Esophagus (tissue), 2 donors: ENCODE measurements at regions not wholly inside any gene's neighbourhood (a gene's known extent, or its start where the extent isn't known, plus 50 kb on each side); places are given as distances from the start of the nearest gene placed in this dataset.

Experiments used
- H3K27ac ChIP-seq, 2 donors: one replicate each; pipeline ENCODE4 v1.5.1; 2013; ENCODE audit warnings: low read depth in 2 of 2, mild to moderate bottlenecking in 2 of 2, inconsistent platforms in 1 of 2, low read length in 1 of 2, moderate library complexity in 1 of 2
- H3K27me3 ChIP-seq, 2 donors: one replicate each; pipeline ENCODE4 v1.6.1; 2013; ENCODE audit warnings: low read length in 2 of 2, control low read depth in 1 of 2, mild to moderate bottlenecking in 1 of 2; ENCODE audit not compliant: insufficient read depth in 2 of 2, control insufficient read depth in 1 of 2
- H3K36me3 ChIP-seq, 2 donors: one replicate each; pipeline ENCODE4 v1.6.1; 2013; ENCODE audit warnings: low read length in 1 of 2; ENCODE audit not compliant: control insufficient read depth in 2 of 2, insufficient read depth in 2 of 2
- H3K4me1 ChIP-seq, 2 donors: one replicate each; pipeline ENCODE4 v1.6.1; 2013; ENCODE audit warnings: low read length in 1 of 2; ENCODE audit not compliant: control insufficient read depth in 2 of 2, insufficient read depth in 2 of 2
- H3K4me3 ChIP-seq, 2 donors: one replicate each; pipeline ENCODE4 v1.5.1; 2013; ENCODE audit warnings: low read length in 2 of 2, mild to moderate bottlenecking in 2 of 2, low read depth in 1 of 2, moderate library complexity in 1 of 2
- H3K9me3 ChIP-seq, 2 donors: one replicate each; pipeline ENCODE4 v1.6.1; 2013; ENCODE audit warnings: mild to moderate bottlenecking in 2 of 2, low read depth in 1 of 2, low read length in 1 of 2, moderate library complexity in 1 of 2; ENCODE audit not compliant: control insufficient read depth in 2 of 2, insufficient read depth in 1 of 2
- WGBS, 2 donors: extraction: QIAGEN DNeasy Blood & Tissue Kit; methylation state at CpG; one replicate each; pipeline ENCODE4 v1.1.7; 2013; 5-methylcytosine and 5-hydroxymethylcytosine counted together
- donor health status: healthy with polysubstance abuse.
- donor health status: Bipolar disorder and iron deficiency.

- no peaks in the 10 kb centered on the region for H3K27me3 ChIP-seq
- no peak overlapping the region for H3K4me3 ChIP-seq
- H3K27ac ChIP-seq, result no peak overlapping the region
- 52 to 67% methylated on average over 12 of the region's 12 CpGs for whole genome bisulfite sequencing, 2 donors
- H3K9me3 ChIP-seq, result no peaks in the 10 kb centered on the region
- H3K36me3 ChIP-seq, result no peaks in the 10 kb centered on the region
- H3K4me1 ChIP-seq, result no peaks in the 10 kb centered on the region
These were observed 148.3 kb upstream of the TBX18 start for GRCh38 chr6:84912472-84913322.

GRCh38 chr6:84910906-84911607, 146.7 kb upstream of the TBX18 start:
- Histone ChIP-seq H3K9me3 (no peaks in the 10 kb centered on the region), H3K27me3 (no peaks in the 10 kb centered on the region), H3K36me3 (no peaks in the 10 kb centered on the region), H3K4me1 (no peaks in the 10 kb centered on the region), H3K27ac (no peak overlapping the region), H3K4me3 (no peak overlapping the region)
- WGBS, 2 donors, result 71 to 83% methylated on average over 2 of the region's 2 CpGs

- no peak overlapping the region for H3K4me3 ChIP-seq
- H3K27me3 ChIP-seq, result no peaks in the 10 kb centered on the region
- H3K9me3 ChIP-seq, result no peaks in the 10 kb centered on the region
- H3K4me1 ChIP-seq, result no peaks in the 10 kb centered on the region
- H3K36me3 ChIP-seq, result no peaks in the 10 kb centered on the region
- H3K27ac ChIP-seq, result no peak overlapping the region
- 41 to 53% methylated on average over 3 of the region's 3 CpGs for WGBS, 2 donors
These were observed 144.0 kb upstream of the TBX18 start for GRCh38 chr6:84908304-84908904.

GRCh38 chr6:84906514-84906913, 142.1 kb upstream of the TBX18 start:
- Histone ChIP-seq H3K9me3 (no peaks in the 10 kb centered on the region), H3K36me3 (no peaks in the 10 kb centered on the region)
- 87 to 93% methylated on average over 3 of the region's 3 CpGs for WGBS, 2 donors

GRCh38 chr6:84905823-84906222, 141.4 kb upstream of the TBX18 start:
- Histone ChIP-seq H3K9me3 (no peaks in the 10 kb centered on the region), H3K27ac (no peak overlapping the region)
- WGBS, 2 donors, result 18 to 37% methylated on average over 1 of the region's 1 CpG

More at GRCh38 chr6:84906514-84906913, 142.1 kb upstream of the TBX18 start:
- H3K4me3 ChIP-seq, result no peak overlapping the region
- no peak overlapping the region for H3K27ac ChIP-seq
- H3K27me3 ChIP-seq, result no peaks in the 10 kb centered on the region
- H3K4me1 ChIP-seq, result no peaks in the 10 kb centered on the region

GRCh38 chr6:84902354-84902928, 138.0 kb upstream of the TBX18 start:
- no peak overlapping the region for H3K27ac ChIP-seq
- 81 to 86% methylated on average over 3 of the region's 3 CpGs for WGBS, 2 donors
- H3K36me3 ChIP-seq, result no peaks in the 10 kb centered on the region
- no peak overlapping the region for H3K4me3 ChIP-seq
- no peaks in the 10 kb centered on the region for H3K27me3 ChIP-seq
- no peaks in the 10 kb centered on the region for H3K9me3 ChIP-seq
- no peaks in the 10 kb centered on the region for H3K4me1 ChIP-seq

More at GRCh38 chr6:84905823-84906222, 141.4 kb upstream of the TBX18 start:
- Histone ChIP-seq H3K27me3 (no peaks in the 10 kb centered on the region), H3K4me3 (no peak overlapping the region), H3K36me3 (no peaks in the 10 kb centered on the region), H3K4me1 (no peaks in the 10 kb centered on the region)

- Histone ChIP-seq H3K9me3 (no peaks in the 10 kb centered on the region), H3K4me1 (no peaks in the 10 kb centered on the region), H3K36me3 (no peaks in the 10 kb centered on the region), H3K27me3 (no peaks in the 10 kb centered on the region), H3K4me3 (no peak overlapping the region), H3K27ac (no peak overlapping the region)
- 77 to 85% methylated on average over 3 of the region's 3 CpGs for WGBS, 2 donors
These were observed 133.7 kb upstream of the TBX18 start for GRCh38 chr6:84897988-84898594.

GRCh38 chr6:84897011-84897410, 132.6 kb upstream of the TBX18 start:
- H3K27me3 ChIP-seq, result no peaks in the 10 kb centered on the region
- 58 to 68% methylated on average over 1 of the region's 1 CpG for WGBS, 2 donors
- no peak overlapping the region for H3K27ac ChIP-seq
- H3K36me3 ChIP-seq, result no peaks in the 10 kb centered on the region
- no peaks in the 10 kb centered on the region for H3K4me1 ChIP-seq
- H3K9me3 ChIP-seq, result no peaks in the 10 kb centered on the region
- H3K4me3 ChIP-seq, result no peak overlapping the region

GRCh38 chr6:84892671-84893070, 128.3 kb upstream of the TBX18 start:
- WGBS, 2 donors, result 70 to 74% methylated on average over 1 of the region's 1 CpG

More at GRCh38 chr6:84892671-84893070, 128.3 kb upstream of the TBX18 start:
- H3K36me3 ChIP-seq, result no peaks in the 10 kb centered on the region
- H3K4me3 ChIP-seq, result no peak overlapping the region
- no peaks in the 10 kb centered on the region for H3K9me3 ChIP-seq
- no peak overlapping the region for H3K27ac ChIP-seq
- no peaks in the 10 kb centered on the region for H3K27me3 ChIP-seq
- H3K4me1 ChIP-seq, result no peaks in the 10 kb centered on the region
